HPDE6-E6E7 (cell line): ENCODE measurements at regions not wholly inside any gene's neighbourhood (a gene's known extent, or its start where the extent isn't known, plus 50 kb on each side); places are given as distances from the start of the nearest gene placed in this dataset.

Experiments used
- DNase-seq: peaks from one replicate; pipeline ENCODE4 v3.0.0; 2011; ENCODE audit warnings: missing footprints; ENCODE audit errors: extremely low spot score

- DNase-seq = no peak
These were observed 52.5 kb downstream of the KCNF1 start for GRCh38 chr2:10964052-10964790.

- no peak for DNase-seq
These were observed 53.6 kb downstream of the KCNF1 start for GRCh38 chr2:10965241-10965843.

- DNase-seq = no peak
These were observed 54.3 kb downstream of the KCNF1 start for GRCh38 chr2:10966056-10966455.

- no peak for DNase-seq
These were observed 55.0 kb downstream of the KCNF1 start for GRCh38 chr2:10966741-10967140.

GRCh38 chr2:10968176-10968575, 56.4 kb downstream of the KCNF1 start:
- DNase-seq = no peak

GRCh38 chr2:10970666-10971065, 58.9 kb downstream of the KCNF1 start:
- no peak for DNase-seq

- DNase-seq = no peak
These were observed 59.6 kb downstream of the KCNF1 start for GRCh38 chr2:10971161-10971887.

GRCh38 chr2:10971888-10972260, 60.1 kb downstream of the KCNF1 start:
- DNase-seq = no peak

GRCh38 chr2:10972683-10973433, 61.1 kb downstream of the KCNF1 start:
- no peak for DNase-seq

GRCh38 chr2:10973766-10974165, 62.0 kb downstream of the KCNF1 start:
- DNase-seq = no peak

GRCh38 chr2:10977003-10977402, 65.3 kb downstream of the KCNF1 start:
- DNase-seq = no peak

- no peak for DNase-seq
These were observed 65.9 kb downstream of the KCNF1 start for GRCh38 chr2:10977621-10978020.

- no peak for DNase-seq
These were observed 66.4 kb downstream of the KCNF1 start for GRCh38 chr2:10978090-10978670.

GRCh38 chr2:10980071-10980470, 68.3 kb downstream of the KCNF1 start:
- no peak for DNase-seq

- DNase-seq = no peak
These were observed 69.2 kb downstream of the KCNF1 start for GRCh38 chr2:10980886-10981425.

GRCh38 chr2:10981451-10981850, 69.7 kb downstream of the KCNF1 start:
- DNase-seq = no peak

GRCh38 chr2:10981941-10982431, 70.3 kb downstream of the KCNF1 start:
- no peak for DNase-seq

GRCh38 chr2:10982931-10983701, 71.4 kb downstream of the KCNF1 start:
- no peak for DNase-seq

GRCh38 chr2:10983711-10984110, 72.0 kb downstream of the KCNF1 start:
- DNase-seq = no peak

- DNase-seq = no peak
These were observed 72.8 kb downstream of the KCNF1 start for GRCh38 chr2:10984418-10985135.
